ENCODE measurements at regions not wholly inside any gene's neighbourhood (a gene's known extent, or its start where the extent isn't known, plus 50 kb on each side); places are given as distances from the start of the nearest gene placed in this dataset.

- Histone ChIP-seq H3K4me3 (replicated peaks; ENCODE audit: insufficient read depth, low read length) (no peak overlapping the region), H3K27ac (replicated peaks) (no peak overlapping the region), H3K27me3 (ENCODE audit: insufficient read depth, poor library complexity, severe bottlenecking) (no peaks in the 10 kb centered on the region)
- DNase-seq (ENCODE audit: low read depth in 1 of 2, low spot score in 1 of 2) = no peak
- TF ChIP-seq POLR2AphosphoS5 (IDR thresholded peaks at IDR 0.05; ENCODE audit: low read depth) (no peak), CTCF (IDR thresholded peaks at IDR 0.05; ENCODE audit: insufficient read depth, low read length) (no peak), GABPA (IDR thresholded peaks at IDR 0.05; ENCODE audit: low read depth) (no peak), REST (IDR thresholded peaks at IDR 0.05; ENCODE audit: insufficient replicate concordance, low read depth) (no peak), SPI1 (IDR thresholded peaks at IDR 0.05; ENCODE audit: borderline replicate concordance, low read depth) (no peak)
Observed at GRCh38 chr4:128376303-128376702, 88.7 kb upstream of the PGRMC2 start.

GRCh38 chr4:128373628-128374027 lies 86.0 kb upstream of the PGRMC2 start:
- no peak overlapping the region for H3K4me3 ChIP-seq (replicated peaks; ENCODE audit: insufficient read depth, low read length)
- DNase-seq (ENCODE audit: low read depth in 1 of 2, low spot score in 1 of 2) = no peak
- H3K27ac ChIP-seq (replicated peaks) = no peak overlapping the region
- H3K27me3 ChIP-seq (ENCODE audit: insufficient read depth, poor library complexity, severe bottlenecking) = no peaks in the 10 kb centered on the region
- no peak for TF ChIP-seq POLR2AphosphoS5 (IDR thresholded peaks at IDR 0.05; ENCODE audit: low read depth)
- TF ChIP-seq GABPA (IDR thresholded peaks at IDR 0.05; ENCODE audit: low read depth) = no peak

- TF ChIP-seq CTCF (IDR thresholded peaks at IDR 0.05; ENCODE audit: insufficient read depth, low read length) = no peak
- TF ChIP-seq POLR2AphosphoS5 (IDR thresholded peaks at IDR 0.05; ENCODE audit: low read depth) = no peak
- TF ChIP-seq REST (IDR thresholded peaks at IDR 0.05; ENCODE audit: insufficient replicate concordance, low read depth) = no peak
- TF ChIP-seq SPI1 (IDR thresholded peaks at IDR 0.05; ENCODE audit: borderline replicate concordance, low read depth) = no peak
- TF ChIP-seq GABPA (IDR thresholded peaks at IDR 0.05; ENCODE audit: low read depth) = no peak
- no peak for DNase-seq (ENCODE audit: low read depth in 1 of 2, low spot score in 1 of 2)
- Histone ChIP-seq H3K27ac (replicated peaks) (no peak overlapping the region), H3K27me3 (ENCODE audit: insufficient read depth, poor library complexity, severe bottlenecking) (no peaks in the 10 kb centered on the region), H3K4me3 (replicated peaks; ENCODE audit: insufficient read depth, low read length) (no peak overlapping the region)
Observed at GRCh38 chr4:128371876-128372275, 84.3 kb upstream of the PGRMC2 start.

- TF ChIP-seq GABPA (IDR thresholded peaks at IDR 0.05; ENCODE audit: low read depth) (no peak), CTCF (IDR thresholded peaks at IDR 0.05; ENCODE audit: insufficient read depth, low read length) (no peak), REST (IDR thresholded peaks at IDR 0.05; ENCODE audit: insufficient replicate concordance, low read depth) (no peak), POLR2AphosphoS5 (IDR thresholded peaks at IDR 0.05; ENCODE audit: low read depth) (no peak), SPI1 (IDR thresholded peaks at IDR 0.05; ENCODE audit: borderline replicate concordance, low read depth) (no peak)
- Histone ChIP-seq H3K27me3 (ENCODE audit: insufficient read depth, poor library complexity, severe bottlenecking) (no peaks in the 10 kb centered on the region), H3K27ac (replicated peaks) (no peak overlapping the region), H3K4me3 (replicated peaks; ENCODE audit: insufficient read depth, low read length) (no peak overlapping the region)
- DNase-seq (ENCODE audit: low read depth in 1 of 2, low spot score in 1 of 2) = no peak
Observed at GRCh38 chr4:128371001-128371777, 83.6 kb upstream of the PGRMC2 start.
